ENCODE measurements at regions not wholly inside any gene's neighbourhood (a gene's known extent, or its start where the extent isn't known, plus 50 kb on each side); places are given as distances from the start of the nearest gene placed in this dataset.

DNA sequence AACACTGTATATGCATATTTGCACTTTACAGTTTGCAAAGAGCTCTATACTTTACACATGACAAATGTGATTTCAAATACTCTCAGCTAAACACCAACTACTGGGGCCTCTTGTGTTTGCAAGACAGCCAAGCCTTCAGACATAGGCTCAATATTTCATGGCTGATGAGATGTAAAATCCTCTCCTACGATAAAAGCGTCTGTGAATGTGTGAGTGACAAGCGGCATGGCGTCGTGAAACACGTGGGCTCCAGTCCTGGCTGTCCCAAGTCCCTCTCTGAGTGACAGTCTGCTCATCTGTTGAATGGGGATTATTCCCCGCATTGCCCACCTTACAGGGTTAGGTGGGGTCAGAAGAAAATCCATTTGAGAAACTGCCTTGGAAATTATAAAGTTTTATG lies 489.8 kb downstream of the RNF144A start:
- TF ChIP-seq, protein P1, sequence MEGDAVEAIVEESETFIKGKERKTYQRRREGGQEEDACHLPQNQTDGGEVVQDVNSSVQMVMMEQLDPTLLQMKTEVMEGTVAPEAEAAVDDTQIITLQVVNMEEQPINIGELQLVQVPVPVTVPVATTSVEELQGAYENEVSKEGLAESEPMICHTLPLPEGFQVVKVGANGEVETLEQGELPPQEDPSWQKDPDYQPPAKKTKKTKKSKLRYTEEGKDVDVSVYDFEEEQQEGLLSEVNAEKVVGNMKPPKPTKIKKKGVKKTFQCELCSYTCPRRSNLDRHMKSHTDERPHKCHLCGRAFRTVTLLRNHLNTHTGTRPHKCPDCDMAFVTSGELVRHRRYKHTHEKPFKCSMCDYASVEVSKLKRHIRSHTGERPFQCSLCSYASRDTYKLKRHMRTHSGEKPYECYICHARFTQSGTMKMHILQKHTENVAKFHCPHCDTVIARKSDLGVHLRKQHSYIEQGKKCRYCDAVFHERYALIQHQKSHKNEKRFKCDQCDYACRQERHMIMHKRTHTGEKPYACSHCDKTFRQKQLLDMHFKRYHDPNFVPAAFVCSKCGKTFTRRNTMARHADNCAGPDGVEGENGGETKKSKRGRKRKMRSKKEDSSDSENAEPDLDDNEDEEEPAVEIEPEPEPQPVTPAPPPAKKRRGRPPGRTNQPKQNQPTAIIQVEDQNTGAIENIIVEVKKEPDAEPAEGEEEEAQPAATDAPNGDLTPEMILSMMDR (IDR thresholded peaks at IDR 0.05; ENCODE audit: low read depth, low read length, missing input control) = no peak
- TF ChIP-seq JUND (IDR thresholded peaks at IDR 0.05) (no peak), TAF1 (conservative IDR thresholded peaks at IDR 0.05) (no peak), YY1 (IDR thresholded peaks at IDR 0.05) (no peak), FOXA1 (IDR thresholded peaks at IDR 0.05) (no peak), EGR1 (IDR thresholded peaks at IDR 0.05; ENCODE audit: low read depth in 2 of 2) (no peak), SP1 (IDR thresholded peaks at IDR 0.05) (no peak)
- TF ChIP-seq, protein P2, sequence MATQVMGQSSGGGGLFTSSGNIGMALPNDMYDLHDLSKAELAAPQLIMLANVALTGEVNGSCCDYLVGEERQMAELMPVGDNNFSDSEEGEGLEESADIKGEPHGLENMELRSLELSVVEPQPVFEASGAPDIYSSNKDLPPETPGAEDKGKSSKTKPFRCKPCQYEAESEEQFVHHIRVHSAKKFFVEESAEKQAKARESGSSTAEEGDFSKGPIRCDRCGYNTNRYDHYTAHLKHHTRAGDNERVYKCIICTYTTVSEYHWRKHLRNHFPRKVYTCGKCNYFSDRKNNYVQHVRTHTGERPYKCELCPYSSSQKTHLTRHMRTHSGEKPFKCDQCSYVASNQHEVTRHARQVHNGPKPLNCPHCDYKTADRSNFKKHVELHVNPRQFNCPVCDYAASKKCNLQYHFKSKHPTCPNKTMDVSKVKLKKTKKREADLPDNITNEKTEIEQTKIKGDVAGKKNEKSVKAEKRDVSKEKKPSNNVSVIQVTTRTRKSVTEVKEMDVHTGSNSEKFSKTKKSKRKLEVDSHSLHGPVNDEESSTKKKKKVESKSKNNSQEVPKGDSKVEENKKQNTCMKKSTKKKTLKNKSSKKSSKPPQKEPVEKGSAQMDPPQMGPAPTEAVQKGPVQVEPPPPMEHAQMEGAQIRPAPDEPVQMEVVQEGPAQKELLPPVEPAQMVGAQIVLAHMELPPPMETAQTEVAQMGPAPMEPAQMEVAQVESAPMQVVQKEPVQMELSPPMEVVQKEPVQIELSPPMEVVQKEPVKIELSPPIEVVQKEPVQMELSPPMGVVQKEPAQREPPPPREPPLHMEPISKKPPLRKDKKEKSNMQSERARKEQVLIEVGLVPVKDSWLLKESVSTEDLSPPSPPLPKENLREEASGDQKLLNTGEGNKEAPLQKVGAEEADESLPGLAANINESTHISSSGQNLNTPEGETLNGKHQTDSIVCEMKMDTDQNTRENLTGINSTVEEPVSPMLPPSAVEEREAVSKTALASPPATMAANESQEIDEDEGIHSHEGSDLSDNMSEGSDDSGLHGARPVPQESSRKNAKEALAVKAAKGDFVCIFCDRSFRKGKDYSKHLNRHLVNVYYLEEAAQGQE (IDR thresholded peaks at IDR 0.05) = no peak
- TF ChIP-seq, protein P3, sequence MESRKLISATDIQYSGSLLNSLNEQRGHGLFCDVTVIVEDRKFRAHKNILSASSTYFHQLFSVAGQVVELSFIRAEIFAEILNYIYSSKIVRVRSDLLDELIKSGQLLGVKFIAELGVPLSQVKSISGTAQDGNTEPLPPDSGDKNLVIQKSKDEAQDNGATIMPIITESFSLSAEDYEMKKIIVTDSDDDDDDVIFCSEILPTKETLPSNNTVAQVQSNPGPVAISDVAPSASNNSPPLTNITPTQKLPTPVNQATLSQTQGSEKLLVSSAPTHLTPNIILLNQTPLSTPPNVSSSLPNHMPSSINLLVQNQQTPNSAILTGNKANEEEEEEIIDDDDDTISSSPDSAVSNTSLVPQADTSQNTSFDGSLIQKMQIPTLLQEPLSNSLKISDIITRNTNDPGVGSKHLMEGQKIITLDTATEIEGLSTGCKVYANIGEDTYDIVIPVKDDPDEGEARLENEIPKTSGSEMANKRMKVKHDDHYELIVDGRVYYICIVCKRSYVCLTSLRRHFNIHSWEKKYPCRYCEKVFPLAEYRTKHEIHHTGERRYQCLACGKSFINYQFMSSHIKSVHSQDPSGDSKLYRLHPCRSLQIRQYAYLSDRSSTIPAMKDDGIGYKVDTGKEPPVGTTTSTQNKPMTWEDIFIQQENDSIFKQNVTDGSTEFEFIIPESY (IDR thresholded peaks at IDR 0.05) = no peak
